B cell (primary cell): ENCODE measurements at regions not wholly inside any gene's neighbourhood (a gene's known extent, or its start where the extent isn't known, plus 50 kb on each side); places are given as distances from the start of the nearest gene placed in this dataset.

ENCODE experiments used
- CTCF ChIP-seq: fragments of 200-600 bp; IDR thresholded peaks from one replicate; pipeline ENCODE4 v1.8.0; 2022; ENCODE audit warnings: antibody characterized with exemption, mild to moderate bottlenecking
- EZH2 ChIP-seq: IDR thresholded peaks from 2 replicates; pipeline ENCODE4 v1.6.1; 2012; ENCODE audit warnings: borderline replicate concordance, low read depth, mild to moderate bottlenecking, moderate library complexity, low read length; ENCODE audit not compliant: insufficient read depth, poor library complexity, severe bottlenecking

GRCh38 chr21:30097791-30098190, 68.8 kb downstream of the CLDN17 start:
- TF ChIP-seq CTCF (no peak), EZH2 (no peak)
